WTC11 (cell line): ENCODE measurements at regions not wholly inside any gene's neighbourhood (a gene's known extent, or its start where the extent isn't known, plus 50 kb on each side); places are given as distances from the start of the nearest gene placed in this dataset.

Experiments
- ATAC-seq: fragments of 200-7000 bp; cut with Tn5 transposase; 2 replicates; pipeline ENCODE4 v1.10.0; 2021; ENCODE audit warnings: mild to moderate bottlenecking, moderate library complexity
- CTCF ChIA-PET: fragments of 300-600 bp; sonication (Branson Sonifier 250); formaldehyde crosslinking; loops from one replicate; lab custom pipeline; 2021; ENCODE audit warnings: antibody characterized with exemption; lab: Charles Lee
- POLR2A ChIA-PET: fragments of 350-600 bp; sonication (Branson Sonifier 250); formaldehyde crosslinking; loops from one replicate; lab custom pipeline; 2021; ENCODE audit warnings: antibody characterized with exemption; lab: Charles Lee
- DNase-seq: peaks from one replicate; pipeline ENCODE4 v3.0.0; 2021; ENCODE audit warnings: low spot score
- H3K27ac Mint-ChIP-seq: 2 replicates; pipeline ENCODE4 v1.8.0; 2021; ENCODE audit warnings: mixed read lengths
- H3K27me3 Mint-ChIP-seq: 2 replicates; pipeline ENCODE4 v1.8.0; 2021; ENCODE audit warnings: low read depth, mild to moderate bottlenecking, moderate library complexity, mixed read lengths
- H3K36me3 Mint-ChIP-seq: 2 replicates; pipeline ENCODE4 v1.8.0; 2021; ENCODE audit warnings: mixed read lengths
- H3K4me1 Mint-ChIP-seq: 2 replicates; pipeline ENCODE4 v1.8.0; 2022; ENCODE audit warnings: mixed read lengths
- H3K4me3 Mint-ChIP-seq: 2 replicates; pipeline ENCODE4 v1.8.0; 2021; ENCODE audit warnings: mild to moderate bottlenecking, moderate library complexity, mixed read lengths
- H3K9me3 Mint-ChIP-seq: 2 replicates; pipeline ENCODE4 v1.8.0; 2021; ENCODE audit warnings: mixed read lengths
- AFF4 ChIP-seq: sonication (generic); formaldehyde crosslinking; IDR thresholded peaks from 2 replicates; pipeline ENCODE4 v1.8.1; 2023; ENCODE audit warnings: mild to moderate bottlenecking, missing genetic modification reagents, borderline replicate concordance
- E2F1 ChIP-seq: sonication (generic); formaldehyde crosslinking; IDR thresholded peaks from 2 replicates; pipeline ENCODE4 v1.8.0; 2022; ENCODE audit warnings: mild to moderate bottlenecking, missing genetic modification reagents
- ESRRA ChIP-seq: sonication (generic); formaldehyde crosslinking; IDR thresholded peaks from 2 replicates; pipeline ENCODE4 v1.8.1; 2022; ENCODE audit warnings: mild to moderate bottlenecking, missing genetic modification reagents, borderline replicate concordance
- ETV6 ChIP-seq: sonication (generic); formaldehyde crosslinking; IDR thresholded peaks from 2 replicates; pipeline ENCODE4 v1.8.1; 2022; ENCODE audit warnings: mild to moderate bottlenecking, missing genetic modification reagents
- FOXP4 ChIP-seq: sonication (generic); formaldehyde crosslinking; IDR thresholded peaks from 2 replicates; pipeline ENCODE4 v1.8.0; 2022; ENCODE audit warnings: mild to moderate bottlenecking, missing genetic modification reagents
- GABPB1 ChIP-seq: sonication (generic); formaldehyde crosslinking; IDR thresholded peaks from 2 replicates; pipeline ENCODE4 v1.8.1; 2023; ENCODE audit warnings: mild to moderate bottlenecking, missing genetic modification reagents
- GRHL2 ChIP-seq: fragments of 250-450 bp; sonication (Bioruptor Pico); IDR thresholded peaks from 2 replicates; pipeline ENCODE4 v1.8.0; 2022; ENCODE audit warnings: mild to moderate bottlenecking, moderate library complexity; ENCODE audit not compliant: insufficient replicate concordance, severe bottlenecking
- HMGA2 ChIP-seq: fragments of 250-450 bp; sonication (Bioruptor Pico); IDR thresholded peaks from 2 replicates; pipeline ENCODE4 v1.4.0; 2021; ENCODE audit warnings: mild to moderate bottlenecking, moderate library complexity
- NFE2L1 ChIP-seq: sonication (generic); formaldehyde crosslinking; IDR thresholded peaks from 2 replicates; pipeline ENCODE4 v1.8.1; 2023; ENCODE audit warnings: missing genetic modification reagents
- NR1H2 ChIP-seq: sonication (generic); formaldehyde crosslinking; IDR thresholded peaks from 2 replicates; pipeline ENCODE4 v1.9.0; 2021; ENCODE audit warnings: mild to moderate bottlenecking, moderate library complexity, missing genetic modification reagents
- OVOL2 ChIP-seq: fragments of 250-450 bp; sonication (Bioruptor Pico); IDR thresholded peaks from 2 replicates; pipeline ENCODE4 v1.9.0; 2021; ENCODE audit warnings: mild to moderate bottlenecking, borderline replicate concordance
- RELA ChIP-seq: sonication (generic); formaldehyde crosslinking; IDR thresholded peaks from 2 replicates; pipeline ENCODE4 v1.8.1; 2022; ENCODE audit warnings: missing genetic modification reagents, mild to moderate bottlenecking, borderline replicate concordance
- SOX15 ChIP-seq: fragments of 250-450 bp; sonication (Bioruptor Pico); IDR thresholded peaks from 2 replicates; pipeline ENCODE4 v1.9.0; 2021; ENCODE audit warnings: mild to moderate bottlenecking
- TEAD1 ChIP-seq: sonication (generic); formaldehyde crosslinking; IDR thresholded peaks from 2 replicates; pipeline ENCODE4 v1.8.0; 2022; ENCODE audit warnings: mild to moderate bottlenecking, missing genetic modification reagents
- TP53 ChIP-seq: sonication (generic); formaldehyde crosslinking; IDR thresholded peaks from 2 replicates; pipeline ENCODE4 v1.8.1; 2023; ENCODE audit warnings: mild to moderate bottlenecking, missing genetic modification reagents
- USF2 ChIP-seq: sonication (generic); formaldehyde crosslinking; IDR thresholded peaks from 2 replicates; pipeline ENCODE4 v1.8.1; 2023; ENCODE audit warnings: mild to moderate bottlenecking, missing genetic modification reagents, moderate library complexity
- ZMAT4 ChIP-seq: fragments of 250-450 bp; sonication (Bioruptor Pico); IDR thresholded peaks from 2 replicates; pipeline ENCODE4 v1.9.0; 2021; ENCODE audit warnings: mild to moderate bottlenecking
- ZNF232 ChIP-seq: sonication (generic); formaldehyde crosslinking; IDR thresholded peaks from 2 replicates; pipeline ENCODE4 v1.8.0; 2022; ENCODE audit warnings: mild to moderate bottlenecking, missing genetic modification reagents
- ZNF396 ChIP-seq: fragments of 250-450 bp; sonication (Bioruptor Pico); IDR thresholded peaks from 2 replicates; pipeline ENCODE4 v1.8.0; 2021; ENCODE audit warnings: mild to moderate bottlenecking, moderate library complexity, borderline replicate concordance
- ZNF416 ChIP-seq: fragments of 250-450 bp; sonication (Bioruptor Pico); IDR thresholded peaks from 2 replicates; pipeline ENCODE4 v1.9.0; 2021; ENCODE audit warnings: mild to moderate bottlenecking, inconsistent platforms

GRCh38 chr1:189659731-189660130, 817.9 kb downstream of the BRINP3 start (continued):
- TF ChIP-seq SOX15 (CRISPR knock-in tag): no peak
- TF ChIP-seq NFE2L1 (CRISPR knock-in tag): no peak
- no peak for TF ChIP-seq ZNF232 (CRISPR knock-in tag)
- no peak for TF ChIP-seq ESRRA
- TF ChIP-seq OVOL2 (CRISPR knock-in tag): no peak
- no peak for TF ChIP-seq ZNF416 (CRISPR knock-in tag)
- no peak for TF ChIP-seq NR1H2 (CRISPR knock-in tag)

- CTCF ChIA-PET: no interaction called here
- POLR2A ChIA-PET: no interaction called here
- Mint-ChIP-seq H3K9me3 (no peaks in the 10 kb centered on the region), H3K4me1 (no peaks in the 10 kb centered on the region), H3K27me3 (no peaks in the 10 kb centered on the region), H3K27ac (no peak overlapping the region), H3K36me3 (no peaks in the 10 kb centered on the region), H3K4me3 (no peak overlapping the region)
- ATAC-seq (no peak), DNase-seq (no peak)
- TF ChIP-seq ZNF396 (CRISPR knock-in tag) (no peak), E2F1 (CRISPR knock-in tag) (no peak), RELA (CRISPR knock-in tag) (no peak), ETV6 (CRISPR knock-in tag) (no peak), AFF4 (no peak), GABPB1 (CRISPR knock-in tag) (no peak), ZMAT4 (CRISPR knock-in tag) (no peak), USF2 (no peak), FOXP4 (CRISPR knock-in tag) (no peak), GRHL2 (CRISPR knock-in tag) (no peak), TEAD1 (CRISPR knock-in tag) (no peak)
Measured at GRCh38 chr1:189662190-189662589, 815.5 kb downstream of the BRINP3 start.

- Mint-ChIP-seq H3K27me3 (no peaks in the 10 kb centered on the region), H3K4me1 (no peaks in the 10 kb centered on the region), H3K27ac (no peak overlapping the region), H3K36me3 (no peaks in the 10 kb centered on the region), H3K4me3 (no peak overlapping the region), H3K9me3 (peaks cover 8% of the 10 kb centered on the region)
- no peak for ATAC-seq
- POLR2A ChIA-PET: no interaction called here
- TF ChIP-seq HMGA2 (CRISPR knock-in tag) (peak; percentile 82), ZNF416 (CRISPR knock-in tag) (no peak), TP53 (CRISPR knock-in tag) (no peak)
- DNase-seq: no peak
- CTCF ChIA-PET: no interaction called here
Measured at GRCh38 chr1:189669846-189670245, 807.8 kb downstream of the BRINP3 start.
